Spleen (tissue), 11 donors: ENCODE measurements at regions not wholly inside any gene's neighbourhood (a gene's known extent, or its start where the extent isn't known, plus 50 kb on each side); places are given as distances from the start of the nearest gene placed in this dataset.
"Not testable (repeated sequence)": the region's sequence is repeated elsewhere in the genome, so short reads cannot be mapped to it uniquely, and the experiment has no call there.

Source experiments
- DNase-seq: peaks from one replicate; pipeline ENCODE4 v3.0.0-alpha.2; 2020
- H3K27ac ChIP-seq, 8 donors: fragments of 200-600 bp; sonication (generic) in 7 of 8; 1 replicate in 4 of 8; 2 replicates in 4 of 8; pipeline versions ENCODE4 v1.5.0 to v1.8.0; 2016 to 2021; ENCODE audit warnings: inconsistent platforms in 4 of 8, mild to moderate bottlenecking in 4 of 8, moderate library complexity in 1 of 8
- H3K27me3 ChIP-seq, 7 donors: fragments of 200-600 bp; sonication (generic) in 6 of 7; replicated peaks in 1 of 7; 1 replicate in 4 of 7; 2 replicates in 3 of 7; pipeline versions ENCODE4 v1.5.0 to v1.8.0; 2016 to 2021; ENCODE audit warnings: inconsistent platforms in 3 of 7, mild to moderate bottlenecking in 1 of 7
- H3K36me3 ChIP-seq, 6 donors: fragments of 200-600 bp; sonication (generic) in 5 of 6; 1 replicate in 4 of 6; 2 replicates in 2 of 6; pipeline versions ENCODE4 v1.5.0 to v1.8.0; 2016 to 2021; ENCODE audit warnings: inconsistent platforms in 2 of 6
- H3K4me1 ChIP-seq, 6 donors: fragments of 200-600 bp; sonication (generic) in 5 of 6; 1 replicate in 3 of 6; 2 replicates in 3 of 6; pipeline versions ENCODE4 v1.5.0 to v1.8.0; 2016 to 2021; ENCODE audit warnings: inconsistent platforms in 3 of 6
- H3K4me3 ChIP-seq, 8 donors: fragments of 200-600 bp; sonication (generic) in 7 of 8; 1 replicate in 4 of 8; 2 replicates in 4 of 8; pipeline versions ENCODE4 v1.5.0 to v1.8.0; 2016 to 2021; ENCODE audit warnings: inconsistent platforms in 4 of 8, mild to moderate bottlenecking in 4 of 8, moderate library complexity in 2 of 8
- H3K9me3 ChIP-seq, 8 donors: fragments of 200-600 bp; sonication (generic) in 7 of 8; 1 replicate in 4 of 8; 2 replicates in 4 of 8; pipeline versions ENCODE4 v1.5.0 to v1.8.0; 2016 to 2021; ENCODE audit warnings: inconsistent platforms in 4 of 8
- POLR2A ChIP-seq, 3 donors: fragments of 450-650 bp; IDR thresholded peaks; one replicate each; pipeline ENCODE4 v1.5.1; 2017; ENCODE audit warnings: antibody characterized with exemption in 3 of 3, mild to moderate bottlenecking in 1 of 3
- POLR2AphosphoS5 ChIP-seq, 3 donors: sonication (generic); formaldehyde crosslinking; IDR thresholded peaks; one replicate each; pipeline ENCODE4 v1.5.1; 2017; ENCODE audit warnings: antibody characterized with exemption in 3 of 3
- WGBS, 5 donors: extraction: QIAGEN DNeasy Blood & Tissue Kit in 3 of 5; methylation state at CpG; one replicate each; pipeline versions ENCODE4 v1.1.5 to v1.1.7; 2013 to 2018; 5-methylcytosine and 5-hydroxymethylcytosine counted together
- intact Hi-C: fragments of 100-400 bp; cut with DNase I; formaldehyde crosslinking; loops from one replicate; pipeline ENCODE4 v1.15.0; 2023; ENCODE audit warnings: low total_unique reads
- TF ChIP-seq, protein P1 (sequence below), 11 experiments: fragments of 200-600 bp in 7 of 11; fragments of 450-650 bp in 4 of 11; sonication (generic) in 4 of 11; IDR thresholded peaks in 8 of 11; conservative IDR thresholded peaks in 3 of 11; 1 replicate in 7 of 11; 2 replicates in 4 of 11; pipeline versions ENCODE4 v1.4.0 to v1.8.0; 2016 to 2021; ENCODE audit warnings: antibody characterized with exemption in 11 of 11, inconsistent platforms in 4 of 11, mild to moderate bottlenecking in 1 of 11
- donor health status: healthy with polysubstance abuse.
- donor health status: DM: no; HTN: no; CAD: no; lungs with moderate emphysema.
- donor health status: DM: no; HTN: no; CAD: no.
- donor health status: Bipolar disorder and iron deficiency.
- donor health status: healthy.
- donor health status: DM: no; HTN: no; CAD: no.
- donor health status: DM: yes; HTN: yes; CAD: no.

DNA sequence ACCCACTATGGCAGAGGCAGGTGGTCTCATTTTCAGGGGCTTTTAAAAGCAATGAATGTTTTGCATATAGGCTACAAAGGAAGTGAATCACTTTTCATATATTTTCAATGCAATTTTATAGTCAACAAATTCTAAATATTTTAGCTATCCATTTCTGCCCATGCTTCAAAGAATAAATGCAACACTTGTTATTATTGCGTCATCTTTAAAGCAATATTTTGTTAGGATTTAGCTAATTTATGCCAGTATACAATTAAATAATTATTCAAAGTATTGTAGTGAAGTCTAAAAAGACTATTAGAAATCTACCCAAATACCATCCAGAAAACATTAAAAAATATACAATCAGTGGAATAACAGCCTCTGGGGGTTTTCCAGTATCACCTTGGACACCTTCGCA, 509.1 kb upstream of the SPANXN1 start:
- TF ChIP-seq POLR2AphosphoS5 (IDR thresholded peaks at IDR 0.05) (no peak), POLR2A (IDR thresholded peaks at IDR 0.05) (no peak)
- TF ChIP-seq, protein P1, sequence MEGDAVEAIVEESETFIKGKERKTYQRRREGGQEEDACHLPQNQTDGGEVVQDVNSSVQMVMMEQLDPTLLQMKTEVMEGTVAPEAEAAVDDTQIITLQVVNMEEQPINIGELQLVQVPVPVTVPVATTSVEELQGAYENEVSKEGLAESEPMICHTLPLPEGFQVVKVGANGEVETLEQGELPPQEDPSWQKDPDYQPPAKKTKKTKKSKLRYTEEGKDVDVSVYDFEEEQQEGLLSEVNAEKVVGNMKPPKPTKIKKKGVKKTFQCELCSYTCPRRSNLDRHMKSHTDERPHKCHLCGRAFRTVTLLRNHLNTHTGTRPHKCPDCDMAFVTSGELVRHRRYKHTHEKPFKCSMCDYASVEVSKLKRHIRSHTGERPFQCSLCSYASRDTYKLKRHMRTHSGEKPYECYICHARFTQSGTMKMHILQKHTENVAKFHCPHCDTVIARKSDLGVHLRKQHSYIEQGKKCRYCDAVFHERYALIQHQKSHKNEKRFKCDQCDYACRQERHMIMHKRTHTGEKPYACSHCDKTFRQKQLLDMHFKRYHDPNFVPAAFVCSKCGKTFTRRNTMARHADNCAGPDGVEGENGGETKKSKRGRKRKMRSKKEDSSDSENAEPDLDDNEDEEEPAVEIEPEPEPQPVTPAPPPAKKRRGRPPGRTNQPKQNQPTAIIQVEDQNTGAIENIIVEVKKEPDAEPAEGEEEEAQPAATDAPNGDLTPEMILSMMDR (IDR thresholded peaks at IDR 0.05 in 8 of 11, conservative IDR thresholded peaks at IDR 0.05 in 3 of 11) = no peak
- DNase-seq = no peak
- WGBS, 5 donors = 86 to 95% (median 89%) methylated on average over 2 of the region's 2 CpGs
- Histone ChIP-seq H3K9me3 (no peaks in the 10 kb centered on the region), H3K27ac (no peak overlapping the region), H3K27me3 (no peaks in the 10 kb centered on the region), H3K4me1 (no peaks in the 10 kb centered on the region), H3K4me3 (no peak overlapping the region), H3K36me3 (no peaks in the 10 kb centered on the region)
- intact Hi-C loops = no loop called here

DNA sequence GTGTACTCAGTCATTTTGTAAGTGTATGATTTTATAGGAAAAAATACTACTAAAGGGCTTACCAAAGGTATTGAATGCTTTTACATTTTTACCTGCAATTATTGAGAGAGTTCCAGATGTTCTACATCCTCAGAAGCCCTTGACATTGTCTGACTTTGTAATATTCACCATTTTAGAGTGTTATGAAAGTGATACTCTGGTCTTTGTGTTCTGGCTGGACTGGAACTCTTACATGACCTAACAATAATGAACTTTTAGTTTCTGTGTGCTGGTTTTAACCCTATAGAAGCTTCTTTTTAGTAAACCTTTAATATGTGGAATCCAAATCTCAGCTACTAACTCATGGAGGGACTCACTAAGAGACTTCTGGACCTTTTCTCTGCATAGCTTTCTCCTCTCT, 478.8 kb upstream of the SPANXN1 start:
- Histone ChIP-seq H3K4me3 (no peak overlapping the region), H3K27me3 (no peaks in the 10 kb centered on the region), H3K27ac (no peak overlapping the region), H3K9me3 (no peaks in the 10 kb centered on the region), H3K36me3 (no peaks in the 10 kb centered on the region), H3K4me1 (no peaks in the 10 kb centered on the region)
- no peak for TF ChIP-seq POLR2AphosphoS5 (IDR thresholded peaks at IDR 0.05)
- no peak for TF ChIP-seq POLR2A (IDR thresholded peaks at IDR 0.05)
- TF ChIP-seq, protein P1 (IDR thresholded peaks at IDR 0.05 in 8 of 11, conservative IDR thresholded peaks at IDR 0.05 in 3 of 11) = no peak
- intact Hi-C loops = no loop called here
- no peak for DNase-seq

DNA sequence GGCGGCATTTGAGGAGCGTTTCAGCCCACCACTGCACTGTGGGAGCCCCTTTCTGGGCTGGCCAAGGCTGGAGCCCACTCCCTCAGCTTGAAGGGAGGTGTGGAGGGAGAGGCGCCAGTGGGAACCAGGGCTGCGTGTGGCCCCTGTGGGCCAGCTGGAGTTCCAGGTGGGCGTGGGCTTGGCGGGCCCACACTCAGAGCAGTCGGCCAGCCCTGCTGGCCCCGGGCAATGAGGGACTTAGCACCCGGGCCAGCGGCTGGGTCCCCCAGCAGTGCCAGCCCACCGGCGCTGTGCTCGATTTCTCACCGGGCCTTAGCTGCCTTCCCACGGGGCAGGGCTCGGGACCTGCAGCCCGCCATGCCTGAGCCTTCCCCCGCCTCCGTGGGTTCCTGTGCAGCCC, 463.8 kb upstream of the SPANXN1 start:
- H3K9me3 ChIP-seq = peaks cover 0 to 21% (median under 1%) of the 10 kb centered on the region in 8 donors
- H3K36me3 ChIP-seq, H3K4me1 ChIP-seq, DNase-seq, H3K27me3 ChIP-seq, H3K4me3 ChIP-seq, intact Hi-C loops, H3K27ac ChIP-seq: not testable (repeated sequence)
- WGBS, 5 donors = 90 to 100% (median 91%) methylated on average over 4 to 19 of the region's 19 CpGs

DNA sequence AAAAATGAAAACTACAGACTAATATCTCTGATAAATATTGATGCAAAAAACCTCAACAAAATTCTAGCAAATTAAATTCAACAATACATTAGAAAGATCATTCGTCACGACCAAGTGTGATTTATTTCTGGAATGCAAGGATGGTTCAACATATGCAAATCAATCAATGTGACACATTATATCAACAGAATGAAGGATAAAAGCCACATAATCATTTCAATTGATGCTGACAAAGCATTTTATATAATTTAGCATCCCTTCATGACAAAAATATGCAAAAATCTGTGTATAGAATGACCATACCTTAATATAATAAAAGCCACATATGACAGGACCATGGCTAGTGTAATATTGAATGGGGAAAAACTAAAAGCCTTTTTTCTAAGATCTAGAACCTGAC, 457.2 kb upstream of the SPANXN1 start:
- no peak for DNase-seq
- Histone ChIP-seq H3K4me1 (no peaks in the 10 kb centered on the region), H3K9me3 (peaks cover 0 to 54% (median 20%) of the 10 kb centered on the region in 8 donors), H3K27me3 (no peaks in the 10 kb centered on the region), H3K27ac (no peak overlapping the region), H3K4me3 (no peak overlapping the region), H3K36me3 (no peaks in the 10 kb centered on the region)
- intact Hi-C loops = no loop called here
- WGBS, 5 donors = 78 to 96% (median 87%) methylated on average over 2 of the region's 2 CpGs
- TF ChIP-seq, protein P1 (IDR thresholded peaks at IDR 0.05 in 8 of 11, conservative IDR thresholded peaks at IDR 0.05 in 3 of 11) = no peak
- TF ChIP-seq POLR2AphosphoS5 (IDR thresholded peaks at IDR 0.05) (no peak), POLR2A (IDR thresholded peaks at IDR 0.05) (no peak)

DNA sequence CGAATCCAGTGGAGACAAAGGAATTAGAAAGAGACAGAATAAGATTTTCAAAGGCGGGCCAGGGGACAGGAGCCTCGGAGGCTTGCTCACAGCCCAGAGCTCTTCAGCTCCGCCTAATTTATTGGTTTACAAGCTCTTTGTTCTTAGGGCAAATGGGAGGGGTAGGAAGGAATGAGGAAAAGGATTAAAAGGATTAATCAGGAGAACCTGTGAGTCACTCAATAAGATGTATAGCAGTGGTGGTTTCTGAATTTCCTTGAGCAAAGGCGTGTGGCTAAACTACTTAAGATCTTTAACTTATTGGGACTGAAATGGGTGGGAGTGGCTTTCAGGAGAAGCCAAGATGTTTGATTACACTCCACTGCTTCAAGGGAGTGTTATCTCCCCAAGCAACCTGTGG, 456.0 kb upstream of the SPANXN1 start:
- WGBS, 5 donors = 66 to 87% (median 70%) methylated on average over 5 of the region's 5 CpGs
- Histone ChIP-seq H3K4me1 (no peaks in the 10 kb centered on the region), H3K36me3 (no peaks in the 10 kb centered on the region), H3K27me3 (no peaks in the 10 kb centered on the region), H3K27ac (no peak overlapping the region), H3K9me3 (peaks cover 0 to 50% (median 20%) of the 10 kb centered on the region in 8 donors), H3K4me3 (no peak overlapping the region)
- TF ChIP-seq, protein P1 (IDR thresholded peaks at IDR 0.05 in 8 of 11, conservative IDR thresholded peaks at IDR 0.05 in 3 of 11) = no peak
- TF ChIP-seq POLR2A (IDR thresholded peaks at IDR 0.05) = no peak
- TF ChIP-seq POLR2AphosphoS5 (IDR thresholded peaks at IDR 0.05) = no peak
- DNase-seq = no peak
- intact Hi-C loops = no loop called here
